Skin epidermis (tissue), 12 donors: ENCODE measurements at regions not wholly inside any gene's neighbourhood (a gene's known extent, or its start where the extent isn't known, plus 50 kb on each side); places are given as distances from the start of the nearest gene placed in this dataset.
"Not testable (repeated sequence)": the region's sequence is repeated elsewhere in the genome, so short reads cannot be mapped to it uniquely, and the experiment has no call there.

Experiments used
- H3K27ac ChIP-seq, 21 experiments: fragments of 200-600 bp; sonication (generic) in 11 of 21; one replicate each; pipeline ENCODE4 v1.5.0; 2020; ENCODE audit warnings: mild to moderate bottlenecking in 3 of 21, inconsistent platforms in 2 of 21, moderate library complexity in 2 of 21
- H3K4me3 ChIP-seq, 7 experiments: fragments of 200-600 bp; sonication (generic) in 2 of 7; one replicate each; pipeline ENCODE4 v1.5.0; 2020; ENCODE audit warnings: inconsistent platforms in 2 of 7, mild to moderate bottlenecking in 2 of 7, moderate library complexity in 1 of 7

DNA sequence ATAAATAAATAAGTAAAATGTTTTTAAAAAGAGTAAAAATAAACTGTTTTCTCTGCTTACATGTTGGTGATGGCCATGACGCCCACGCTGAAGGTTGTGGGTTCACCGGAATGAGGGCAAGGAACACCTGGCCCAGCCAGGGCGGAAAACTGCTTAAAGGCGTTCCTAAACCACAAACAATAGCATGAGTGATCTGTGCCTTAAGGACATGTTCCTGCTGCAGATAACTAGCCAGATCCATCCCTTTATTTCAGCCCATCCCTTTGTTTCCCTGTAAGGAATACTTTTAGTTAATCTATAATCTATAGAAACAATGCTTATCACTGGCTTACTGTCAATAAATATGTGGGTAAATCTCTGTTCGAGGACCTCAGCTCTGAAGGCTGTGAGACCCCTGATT lies 63.3 kb upstream of the CEP78 start:
- H3K4me3 ChIP-seq, H3K27ac ChIP-seq: not testable (repeated sequence)

DNA sequence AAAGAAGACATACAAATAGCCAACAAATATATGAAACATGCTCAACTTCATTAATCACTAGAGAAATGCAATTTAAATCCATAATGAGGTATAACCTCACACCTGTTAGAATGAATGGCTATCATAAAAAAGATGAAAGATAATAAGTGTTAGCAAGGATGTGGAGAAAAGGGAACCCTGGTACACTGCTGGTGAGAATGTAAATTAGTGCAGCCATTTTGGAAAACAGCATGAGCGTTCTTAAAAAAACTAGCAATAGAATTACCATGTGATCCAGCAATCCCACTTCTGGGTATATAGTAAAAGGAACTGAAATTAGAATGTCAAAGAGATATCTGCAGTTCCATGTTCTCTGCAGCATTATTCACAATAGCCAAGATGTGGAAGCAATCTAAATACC lies 64.2 kb upstream of the CEP78 start:
- no peak overlapping the region for H3K27ac ChIP-seq
- no peak overlapping the region for H3K4me3 ChIP-seq

DNA sequence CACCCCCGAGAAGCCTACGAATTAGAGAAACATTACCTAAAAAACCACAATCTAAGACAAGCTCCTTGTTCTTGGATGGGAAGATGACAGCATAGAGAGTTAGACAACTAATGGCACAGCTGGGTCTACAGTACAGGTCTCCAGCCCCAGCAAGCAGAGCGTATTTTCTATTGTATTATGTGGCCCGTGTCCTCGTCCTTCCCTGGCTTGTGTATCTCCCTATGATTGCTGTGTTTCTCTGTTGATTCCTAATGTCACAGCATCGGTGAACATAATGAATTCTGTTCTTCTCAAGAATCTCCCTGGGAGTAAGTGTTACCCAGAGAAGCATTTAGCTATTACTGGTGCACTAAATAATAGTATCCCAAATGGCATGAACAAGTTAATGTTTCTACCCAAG lies 66.8 kb upstream of the CEP78 start:
- Histone ChIP-seq H3K4me3 (no peak overlapping the region), H3K27ac (no peak overlapping the region)

DNA sequence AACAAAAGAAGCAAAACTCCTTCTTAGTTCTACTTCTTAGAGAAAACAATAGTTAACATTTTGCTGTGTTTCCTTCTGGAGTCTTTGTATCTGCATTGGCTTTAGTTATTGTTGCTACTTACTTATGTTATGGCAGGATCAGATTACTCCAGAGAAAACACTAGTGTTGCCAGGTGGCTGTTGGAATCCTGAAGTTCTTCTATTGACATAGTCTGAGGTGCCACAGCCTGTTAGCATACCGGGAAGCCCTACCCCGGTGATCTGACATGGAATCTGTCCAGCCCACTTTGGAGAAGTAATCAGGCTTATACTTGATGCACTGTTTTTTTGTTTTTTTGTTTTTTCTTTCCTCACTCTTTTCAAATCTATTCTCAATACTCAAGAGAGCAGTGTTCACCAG lies 68.5 kb upstream of the CEP78 start:
- Histone ChIP-seq H3K4me3 (no peak overlapping the region), H3K27ac (no peak overlapping the region)

DNA sequence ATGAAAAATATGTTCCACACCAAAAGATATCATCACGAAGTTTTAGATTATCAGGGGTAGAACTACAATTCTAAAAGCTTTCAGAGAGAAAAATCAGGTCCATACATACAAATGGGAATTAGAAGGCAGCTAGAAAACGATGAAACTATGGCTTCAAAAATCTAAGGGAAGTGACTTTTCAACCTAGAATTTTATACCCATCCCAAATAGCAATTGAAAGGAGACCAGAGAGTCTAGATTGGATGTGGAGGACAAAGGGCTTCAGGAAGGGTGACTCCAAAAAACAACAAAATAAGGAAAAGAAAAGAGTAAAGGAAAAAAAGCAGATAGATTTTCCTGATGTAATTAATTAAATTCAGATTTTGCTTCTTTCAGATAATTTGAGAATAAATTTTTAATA lies 72.0 kb upstream of the CEP78 start:
- H3K27ac ChIP-seq, result no peak overlapping the region

DNA sequence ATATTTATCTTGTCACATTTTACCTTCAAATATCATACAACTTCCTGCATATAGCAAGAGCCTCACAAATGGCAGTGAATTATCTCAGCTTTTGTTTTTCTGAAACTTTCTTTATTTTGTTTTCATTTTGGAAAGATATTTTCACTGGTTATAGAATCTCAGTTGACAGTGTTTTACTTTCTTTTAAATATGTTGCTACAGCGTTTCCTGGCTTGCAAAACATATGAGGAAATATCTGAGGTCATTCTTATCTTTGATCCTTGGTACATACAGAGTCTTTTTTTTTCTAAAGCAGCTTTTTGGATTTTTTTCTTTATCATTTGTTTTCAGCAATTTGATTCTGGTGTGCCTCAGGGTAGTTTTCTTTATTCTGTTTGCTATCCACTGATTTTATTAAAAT lies 77.6 kb upstream of the CEP78 start:
- Histone ChIP-seq H3K4me3 (no peak overlapping the region), H3K27ac (no peak overlapping the region)

More for the DNA sequence above, 72.0 kb upstream of the CEP78 start:
- no peak overlapping the region for H3K4me3 ChIP-seq

DNA sequence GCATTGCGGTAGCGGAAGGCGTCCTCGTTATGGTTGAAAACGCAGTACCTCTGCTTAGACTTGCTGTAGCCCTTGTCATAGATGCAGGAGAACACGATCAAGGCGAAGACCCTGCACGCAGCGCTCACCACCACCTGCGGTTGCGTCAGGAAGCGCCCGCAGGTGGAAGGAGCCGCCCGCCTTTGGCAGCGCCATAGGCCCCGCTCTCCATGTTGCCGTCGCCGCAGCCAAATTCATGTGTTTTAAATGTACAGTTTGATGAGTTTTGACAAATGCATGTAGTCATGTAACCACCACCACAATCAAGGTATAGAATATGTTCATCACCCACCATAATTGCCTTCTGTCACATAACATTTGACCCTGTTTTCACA lies 84.9 kb upstream of the CEP78 start:
- Histone ChIP-seq H3K27ac (no peak overlapping the region), H3K4me3 (no peak overlapping the region)

DNA sequence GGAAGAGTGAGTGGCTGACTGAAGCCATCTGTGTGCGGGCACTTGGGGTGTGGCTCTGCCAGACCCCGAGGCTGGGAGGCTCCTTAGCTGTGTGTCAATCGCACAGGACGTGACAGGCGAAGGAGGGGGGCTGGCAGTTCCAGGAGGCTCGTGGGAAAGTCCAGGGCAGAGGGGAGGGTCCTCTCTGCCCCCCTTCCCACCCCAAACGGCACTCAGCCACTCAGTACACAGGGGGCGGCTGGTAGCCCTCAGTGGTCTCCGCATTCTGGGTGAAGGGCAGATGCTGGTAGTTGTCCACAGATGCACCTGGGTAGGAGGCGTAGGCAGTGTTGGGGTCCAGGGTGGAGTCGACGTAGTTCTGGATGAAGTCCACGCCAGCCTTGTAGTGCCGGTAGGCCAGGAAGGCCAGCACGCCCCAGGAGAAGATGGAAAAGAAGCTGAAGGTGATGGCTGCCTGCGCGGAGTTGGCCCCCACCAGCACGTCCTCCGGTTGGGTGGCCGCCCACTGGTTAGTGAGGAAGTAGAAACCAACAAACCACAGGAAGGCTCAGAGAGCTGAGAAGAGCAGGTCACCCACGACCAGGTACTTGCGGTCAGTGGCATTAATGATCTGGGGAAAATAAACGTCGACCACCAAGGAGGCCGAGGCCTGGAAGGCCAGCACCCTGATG lies 85.4 kb upstream of the CEP78 start:
- no peak overlapping the region for H3K4me3 ChIP-seq
- no peak overlapping the region for H3K27ac ChIP-seq

DNA sequence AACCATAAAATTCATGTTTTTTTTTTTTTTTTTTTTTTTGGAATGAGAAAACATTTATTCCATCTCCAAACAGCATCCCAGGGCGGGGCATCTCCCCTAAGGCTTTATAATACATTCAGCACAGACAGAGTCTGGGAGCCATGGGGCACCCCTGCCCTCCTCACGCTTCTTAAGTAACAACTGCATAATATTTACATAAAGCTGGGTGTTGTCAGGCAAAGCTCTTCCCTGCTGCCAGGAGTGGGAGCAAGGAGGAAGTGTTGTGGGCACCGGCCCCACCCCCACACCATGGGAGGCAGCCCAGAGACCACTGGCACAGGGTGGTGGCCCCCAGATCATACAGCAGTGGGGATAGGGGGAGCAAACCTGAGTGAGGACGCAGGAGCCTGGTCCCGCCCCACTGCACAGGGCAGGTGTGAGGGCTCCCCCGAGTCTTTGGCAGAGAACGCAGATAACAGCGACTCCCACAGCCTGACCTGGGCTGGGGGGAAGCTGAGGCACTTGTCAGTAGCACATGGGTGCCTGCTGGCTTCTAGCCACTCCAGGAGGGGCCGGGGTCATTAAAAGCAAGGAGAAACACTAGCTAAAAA lies 86.1 kb upstream of the CEP78 start:
- Histone ChIP-seq H3K27ac (no peak overlapping the region), H3K4me3 (no peak overlapping the region)

DNA sequence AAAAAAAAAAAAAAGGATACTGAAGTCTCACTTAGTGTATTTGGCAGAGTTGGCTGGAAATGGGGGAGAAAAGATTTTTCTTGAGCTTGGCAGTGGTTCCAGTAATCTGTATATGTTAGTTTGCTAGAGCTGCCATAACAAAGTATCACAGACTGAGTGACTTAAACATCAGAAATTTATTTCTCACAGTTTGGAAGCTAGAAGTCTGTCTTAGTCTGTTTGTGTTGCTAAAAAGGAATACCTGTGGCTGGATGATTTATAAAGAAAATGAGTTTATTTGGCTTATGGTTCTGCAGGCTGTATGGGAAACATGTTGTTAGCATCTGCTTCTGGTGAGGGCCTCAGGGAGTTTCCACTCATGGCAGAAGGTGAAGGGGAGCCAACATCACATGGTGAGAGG lies 89.6 kb upstream of the CEP78 start:
- no peak overlapping the region for H3K4me3 ChIP-seq
- no peak overlapping the region for H3K27ac ChIP-seq

DNA sequence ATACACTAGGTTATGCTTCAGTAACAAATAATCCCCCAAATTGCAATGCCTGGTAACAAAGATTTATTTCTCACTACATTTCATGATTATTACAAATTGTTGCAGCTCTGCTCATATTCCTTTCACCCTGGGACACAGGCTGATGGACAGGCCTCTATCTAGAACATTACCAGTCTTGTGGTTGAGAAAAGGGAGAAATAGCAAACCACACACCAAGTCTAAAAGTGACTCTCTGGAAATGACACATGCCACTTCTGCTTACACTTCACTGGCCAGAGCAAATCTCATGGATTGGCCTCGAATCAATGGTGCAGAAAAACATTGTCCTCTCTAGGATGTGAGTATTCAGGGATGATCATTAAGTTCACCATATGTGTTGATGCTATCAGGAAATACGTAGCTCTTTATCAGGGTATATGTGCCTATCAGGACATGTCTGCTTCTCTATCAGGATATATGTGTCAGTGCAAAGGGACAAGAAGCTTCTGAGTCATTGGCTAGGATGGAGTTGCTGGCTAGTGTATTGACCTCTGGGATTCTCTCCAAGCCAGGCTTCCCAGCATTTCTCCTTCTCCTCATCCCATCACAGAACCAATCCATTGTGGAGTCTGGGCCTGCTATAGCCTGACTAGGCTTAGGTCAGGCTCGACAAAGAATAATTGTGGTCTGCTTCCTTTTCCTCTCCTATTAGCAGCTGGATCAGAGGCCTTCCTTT lies 91.1 kb upstream of the CEP78 start:
- peak overlapping the region in 1 of 21 experiments; percentile 25 for H3K27ac ChIP-seq

DNA sequence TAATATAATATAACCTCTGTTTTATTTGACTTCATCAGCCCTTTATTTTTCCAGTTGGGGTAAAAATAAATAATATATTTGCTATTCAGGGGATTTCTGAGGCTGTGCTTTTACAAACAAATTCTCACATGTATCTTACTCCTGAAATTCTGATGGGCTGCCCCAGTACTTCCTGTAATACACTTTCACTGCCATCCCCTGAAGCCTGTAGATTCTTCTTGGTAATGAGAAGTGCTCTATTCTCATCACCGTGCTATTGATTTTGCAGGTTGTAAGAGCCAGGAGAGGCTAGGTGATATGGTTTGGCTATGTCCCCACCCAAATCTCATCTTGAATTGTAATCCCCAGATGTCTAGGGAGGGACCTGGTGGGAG lies 91.9 kb upstream of the CEP78 start:
- no peak overlapping the region for H3K4me3 ChIP-seq
- H3K27ac ChIP-seq, result no peak overlapping the region

More for the DNA sequence above, 91.1 kb upstream of the CEP78 start:
- H3K4me3 ChIP-seq, result no peak overlapping the region

DNA sequence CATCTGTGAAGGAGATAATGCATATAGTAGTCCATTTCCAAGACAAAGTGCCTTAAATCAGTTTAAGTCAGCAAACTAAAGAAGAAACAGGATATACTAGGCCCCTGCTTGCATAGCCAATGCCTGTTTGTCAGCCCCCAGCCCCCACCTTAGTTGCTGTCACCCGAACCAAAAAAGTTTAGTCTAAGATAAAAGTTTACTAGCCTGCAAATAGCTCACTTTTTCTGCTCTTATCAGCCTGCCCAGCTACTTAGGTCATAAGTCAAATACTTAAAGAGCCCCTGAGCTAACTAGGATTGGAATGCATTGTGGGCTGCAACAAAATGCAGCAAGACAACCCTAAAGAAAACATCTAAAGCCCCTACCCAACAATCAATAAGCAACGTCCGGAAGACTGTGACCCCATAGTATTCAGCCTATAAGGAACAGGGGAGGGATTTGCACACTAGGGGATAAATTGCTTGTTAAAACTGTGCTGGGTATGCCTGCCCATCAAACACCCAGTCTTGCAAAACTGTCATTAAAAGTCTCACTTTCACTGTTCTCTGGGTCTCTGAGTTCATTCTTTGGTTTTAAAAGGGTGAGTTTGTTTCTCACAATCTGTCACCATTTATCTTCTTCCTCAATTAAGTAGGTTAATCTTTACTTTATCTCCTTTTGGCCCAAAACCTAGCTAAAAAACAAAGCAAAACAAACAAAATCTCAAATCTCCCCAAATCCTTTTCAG lies 92.4 kb upstream of the CEP78 start:
- no peak overlapping the region for H3K27ac ChIP-seq
- no peak overlapping the region for H3K4me3 ChIP-seq

DNA sequence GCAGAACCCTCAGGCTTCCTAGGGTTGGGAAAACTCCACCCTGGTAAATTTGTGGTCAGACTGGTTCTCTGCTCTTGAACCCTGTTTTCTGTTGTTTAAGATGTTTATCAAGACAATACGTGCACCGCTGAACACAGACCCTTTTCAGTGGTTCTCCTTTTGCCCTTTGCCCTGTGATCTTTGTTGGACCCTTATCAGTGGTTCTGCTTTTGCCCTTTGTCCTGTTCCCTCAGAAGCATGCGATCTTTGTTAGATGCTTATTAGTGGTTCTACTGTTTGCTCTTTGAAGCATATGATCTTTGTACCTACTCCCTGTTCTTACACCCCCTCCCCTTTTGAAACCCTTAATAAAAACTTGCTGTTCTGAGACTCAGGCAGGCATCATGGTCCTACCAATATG lies 93.6 kb upstream of the CEP78 start:
- not testable (repeated sequence) for H3K4me3 ChIP-seq, H3K27ac ChIP-seq

DNA sequence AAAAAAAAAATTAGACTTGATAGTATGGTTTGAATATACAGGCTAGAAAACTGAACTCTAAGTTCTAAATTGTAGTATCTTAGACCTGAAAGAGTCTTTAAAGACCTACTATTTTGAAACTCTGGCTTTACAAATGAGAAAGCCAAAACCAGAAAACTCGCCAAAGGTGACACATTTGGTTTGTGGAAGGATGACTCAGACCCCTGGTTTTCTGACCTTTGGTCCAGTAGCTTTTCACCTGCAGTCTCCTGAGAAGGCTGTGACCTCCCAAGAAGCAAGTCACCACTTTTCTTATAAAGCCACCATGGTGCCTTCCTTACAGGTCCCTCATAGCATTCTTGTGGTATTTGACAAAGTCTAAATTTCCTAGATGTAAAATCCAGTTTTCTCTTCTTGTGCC lies 102.1 kb upstream of the CEP78 start:
- Histone ChIP-seq H3K27ac (no peak overlapping the region), H3K4me3 (no peak overlapping the region)

DNA sequence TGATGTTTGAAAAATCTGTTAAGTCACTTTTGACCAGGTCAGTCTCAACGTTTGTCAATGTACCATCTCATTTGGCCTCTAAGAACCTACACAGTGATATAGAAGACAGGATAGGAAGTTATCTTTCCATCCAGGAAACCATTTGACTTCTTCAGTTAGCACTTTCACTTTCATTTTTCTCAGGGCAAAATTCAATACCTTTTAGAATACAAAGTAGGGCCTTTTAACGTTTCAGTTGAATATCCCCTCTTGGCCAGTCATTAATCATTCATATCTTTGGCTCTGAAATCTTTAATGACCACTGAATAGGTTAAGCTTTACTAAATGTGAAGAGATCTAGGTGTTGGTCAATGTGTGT lies 101.1 kb upstream of the GNAQ start:
- H3K27ac ChIP-seq, result no peak overlapping the region
- H3K4me3 ChIP-seq, result no peak overlapping the region

DNA sequence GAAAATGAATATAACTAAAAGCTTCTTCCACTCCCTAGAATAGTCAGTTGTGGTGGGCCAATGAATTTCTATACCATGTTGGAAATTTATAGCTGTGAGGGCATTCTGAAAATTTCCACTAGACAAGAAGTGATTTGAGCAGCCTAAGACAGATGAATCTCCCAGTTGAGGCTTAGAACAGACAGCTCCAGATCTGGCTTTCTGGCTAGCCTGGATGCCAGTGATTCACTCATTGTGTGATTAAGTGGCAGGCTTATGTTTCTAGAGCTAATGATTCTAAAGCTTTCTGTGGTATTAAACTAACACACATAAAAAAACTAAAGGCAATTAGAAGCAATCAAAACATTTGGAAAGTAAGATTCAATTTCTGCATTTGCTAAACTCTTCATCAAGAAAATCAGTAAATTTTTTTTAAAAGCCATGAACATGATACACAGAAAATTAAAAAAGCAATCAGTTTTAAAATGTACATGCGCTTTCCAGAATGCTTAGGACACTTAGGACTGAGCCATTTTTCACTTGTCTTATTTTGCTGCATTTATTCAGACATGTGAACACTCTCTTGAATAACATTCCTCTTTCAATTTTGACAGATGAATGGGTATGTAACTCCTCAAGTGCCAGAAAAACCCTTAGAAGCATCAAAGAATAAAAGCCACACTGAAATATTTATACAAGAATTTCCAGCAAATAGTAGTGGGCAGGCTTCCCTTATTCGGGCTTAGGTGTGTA lies 100.5 kb upstream of the GNAQ start:
- Histone ChIP-seq H3K27ac (no peak overlapping the region), H3K4me3 (no peak overlapping the region)

DNA sequence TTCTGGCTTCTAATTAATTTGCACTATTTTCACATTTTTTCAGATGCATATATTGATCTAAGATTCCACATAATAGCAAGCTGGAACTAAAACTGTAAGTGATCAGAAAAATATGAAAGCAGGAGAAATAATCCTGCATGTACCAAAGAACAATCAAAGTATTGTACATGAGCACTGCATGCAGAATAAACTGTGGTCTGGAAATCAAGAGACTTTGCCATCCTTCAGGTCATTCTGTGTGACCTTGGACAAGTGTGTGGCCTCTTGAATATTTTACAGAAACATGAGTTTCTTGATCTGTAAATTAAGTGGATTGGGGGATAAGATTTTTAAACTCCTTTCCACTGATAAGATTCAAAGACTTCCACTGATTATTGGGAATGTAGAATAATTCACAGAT lies 99.2 kb upstream of the GNAQ start:
- H3K27ac ChIP-seq, result no peak overlapping the region

DNA sequence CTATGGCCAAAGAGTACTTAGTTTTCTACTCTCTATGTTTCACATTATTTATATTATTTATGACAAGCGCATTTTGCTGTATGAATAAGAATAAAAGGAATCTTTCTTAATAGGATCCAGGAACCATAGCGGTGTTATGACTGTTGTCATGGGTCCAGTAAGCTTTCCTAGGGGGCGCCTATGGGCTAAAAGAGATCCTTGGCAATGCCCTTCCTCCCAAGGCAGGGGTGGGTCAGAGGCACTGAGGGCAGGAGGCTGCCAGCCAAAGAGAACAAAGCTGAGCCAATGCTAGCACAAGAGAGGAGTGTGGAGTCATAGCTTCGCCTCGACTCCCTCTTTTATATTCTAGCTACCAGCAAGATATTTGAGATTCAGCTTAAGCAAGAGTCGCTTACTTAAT lies 98.4 kb upstream of the GNAQ start:
- H3K4me3 ChIP-seq, result no peak overlapping the region
- no peak overlapping the region for H3K27ac ChIP-seq

More for the DNA sequence above, 99.2 kb upstream of the GNAQ start:
- H3K4me3 ChIP-seq, result no peak overlapping the region
